ENCODE measurements at regions not wholly inside any gene's neighbourhood (a gene's known extent, or its start where the extent isn't known, plus 50 kb on each side); places are given as distances from the start of the nearest gene placed in this dataset.

DNA sequence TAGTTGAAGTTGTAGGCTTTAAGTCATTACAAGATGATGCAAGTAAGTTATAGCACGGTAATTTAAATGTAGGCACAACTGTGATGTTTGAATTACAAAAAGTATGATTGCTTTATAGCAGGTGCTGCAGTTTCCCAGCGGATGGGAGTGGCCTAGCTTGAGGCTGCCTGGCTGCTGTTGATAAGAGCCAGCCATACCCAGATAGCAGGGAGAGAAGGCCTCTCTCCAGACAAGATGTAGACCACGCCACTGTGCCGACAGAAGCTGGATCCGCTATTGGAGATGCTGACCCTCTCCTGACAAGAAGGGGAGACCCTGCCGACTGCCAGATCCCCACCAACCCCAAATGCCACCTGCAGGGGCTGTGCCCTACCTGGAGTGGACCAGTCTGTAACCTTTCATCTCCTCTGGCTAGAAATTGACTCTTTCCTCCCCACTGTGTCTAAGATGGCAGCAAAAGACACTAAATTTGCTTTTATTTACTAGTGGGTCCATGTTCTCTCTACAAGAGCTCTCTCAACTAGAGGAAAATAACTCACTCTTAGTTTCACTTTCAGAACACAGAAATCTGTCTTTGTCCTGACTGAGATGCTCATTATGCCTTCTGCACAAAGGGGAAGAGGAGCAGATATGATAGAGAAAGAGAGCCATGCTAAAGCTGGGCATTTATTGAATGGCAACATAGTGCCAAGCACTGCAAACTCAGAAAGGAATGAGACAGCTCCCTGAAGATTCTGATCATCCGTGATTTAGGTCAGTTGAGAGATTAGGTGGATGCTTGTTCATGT, 127.9 kb downstream of the URB2 start:
- TF ChIP-seq GABPA (IDR thresholded peaks at IDR 0.05; ENCODE audit: low read depth) (no peak), TAF1 (IDR thresholded peaks at IDR 0.05; ENCODE audit: borderline replicate concordance, low read depth, low read length) (no peak), YY1 (IDR thresholded peaks at IDR 0.05; ENCODE audit: low read depth) (no peak), RXRA (IDR thresholded peaks at IDR 0.05; ENCODE audit: borderline replicate concordance, low read depth) (no peak), SMC3 (IDR thresholded peaks at IDR 0.05; ENCODE audit: low read depth, low read length) (no peak), USF2 (IDR thresholded peaks at IDR 0.05; ENCODE audit: borderline replicate concordance, low read depth, low read length) (no peak), POLR2AphosphoS5 (IDR thresholded peaks at IDR 0.05; ENCODE audit: low read depth, low read length) (no peak), EP300 (IDR thresholded peaks at IDR 0.05; ENCODE audit: borderline replicate concordance in 1 of 2, low read depth in 1 of 2, low read length in 1 of 2) (no peak)
- TF ChIP-seq, protein P1, sequence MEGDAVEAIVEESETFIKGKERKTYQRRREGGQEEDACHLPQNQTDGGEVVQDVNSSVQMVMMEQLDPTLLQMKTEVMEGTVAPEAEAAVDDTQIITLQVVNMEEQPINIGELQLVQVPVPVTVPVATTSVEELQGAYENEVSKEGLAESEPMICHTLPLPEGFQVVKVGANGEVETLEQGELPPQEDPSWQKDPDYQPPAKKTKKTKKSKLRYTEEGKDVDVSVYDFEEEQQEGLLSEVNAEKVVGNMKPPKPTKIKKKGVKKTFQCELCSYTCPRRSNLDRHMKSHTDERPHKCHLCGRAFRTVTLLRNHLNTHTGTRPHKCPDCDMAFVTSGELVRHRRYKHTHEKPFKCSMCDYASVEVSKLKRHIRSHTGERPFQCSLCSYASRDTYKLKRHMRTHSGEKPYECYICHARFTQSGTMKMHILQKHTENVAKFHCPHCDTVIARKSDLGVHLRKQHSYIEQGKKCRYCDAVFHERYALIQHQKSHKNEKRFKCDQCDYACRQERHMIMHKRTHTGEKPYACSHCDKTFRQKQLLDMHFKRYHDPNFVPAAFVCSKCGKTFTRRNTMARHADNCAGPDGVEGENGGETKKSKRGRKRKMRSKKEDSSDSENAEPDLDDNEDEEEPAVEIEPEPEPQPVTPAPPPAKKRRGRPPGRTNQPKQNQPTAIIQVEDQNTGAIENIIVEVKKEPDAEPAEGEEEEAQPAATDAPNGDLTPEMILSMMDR (IDR thresholded peaks at IDR 0.05) = no peak
- TF ChIP-seq, protein P2, sequence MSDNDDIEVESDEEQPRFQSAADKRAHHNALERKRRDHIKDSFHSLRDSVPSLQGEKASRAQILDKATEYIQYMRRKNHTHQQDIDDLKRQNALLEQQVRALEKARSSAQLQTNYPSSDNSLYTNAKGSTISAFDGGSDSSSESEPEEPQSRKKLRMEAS (IDR thresholded peaks at IDR 0.05; ENCODE audit: low read depth) = no peak

Data from SK-N-SH (cell line).